Vagina (tissue), 2 donors: ENCODE measurements at regions not wholly inside any gene's neighbourhood (a gene's known extent, or its start where the extent isn't known, plus 50 kb on each side); places are given as distances from the start of the nearest gene placed in this dataset.

Source experiments
- CTCF ChIP-seq, 3 experiments: fragments of 450-650 bp in 2 of 3; fragments of 200-600 bp in 1 of 3; sonication (generic) in 1 of 3; IDR thresholded peaks; one replicate each; pipeline ENCODE4 v1.5.1; 2017 to 2019; ENCODE audit warnings: antibody characterized with exemption in 3 of 3, mild to moderate bottlenecking in 2 of 3, moderate library complexity in 2 of 3
- POLR2AphosphoS5 ChIP-seq, 2 donors: sonication (generic); formaldehyde crosslinking; IDR thresholded peaks; one replicate each; pipeline ENCODE4 v1.9.0; 2017; ENCODE audit warnings: antibody characterized with exemption in 2 of 2, mild to moderate bottlenecking in 2 of 2, low read depth in 1 of 2; ENCODE audit not compliant: insufficient read depth in 1 of 2

- TF ChIP-seq CTCF (IDR thresholded peaks at IDR 0.05) (no peak), POLR2AphosphoS5 (IDR thresholded peaks at IDR 0.05; ENCODE audit: insufficient read depth in 1 of 2, low read depth in 1 of 2) (no peak)
Measured at GRCh38 chr22:48975316-48975741, 852.3 kb downstream of the BRD1 start.
